ENCODE measurements at regions not wholly inside any gene's neighbourhood (a gene's known extent, or its start where the extent isn't known, plus 50 kb on each side); places are given as distances from the start of the nearest gene placed in this dataset.
A peak's percentile ranks its signal among the peaks of the same experiment; 100 is the strongest.

- dilution Hi-C loops (cut with MboI; ENCODE audit: extremely low pct_ligation_motif_present, low sequenced_read_pairs), result no loop called here
Measured at GRCh38 chr4:67198727-67199126, 346.6 kb downstream of the CENPC start.

More at GRCh38 chr4:67198727-67199126, 346.6 kb downstream of the CENPC start:
- ChIA-PET POLR2A (no interaction called here), CTCF (no interaction called here)
- Histone ChIP-seq H3K9me3 (replicated peaks; ENCODE audit: control insufficient read depth, insufficient read depth, low read length) (no peaks in the 10 kb centered on the region), H4K20me1 (replicated peaks; ENCODE audit: control insufficient read depth, extremely low read depth, insufficient read depth, low read length) (no peaks in the 10 kb centered on the region), H3K9me1 (replicated peaks; ENCODE audit: control insufficient read depth, extremely low read depth, insufficient read depth, low read length) (no peaks in the 10 kb centered on the region), H3K9ac (replicated peaks; ENCODE audit: extremely low read depth, insufficient read depth, low read length) (no peak overlapping the region), H3K4me1 (ENCODE audit: control insufficient read depth, extremely low read depth, insufficient read depth, low read length) (no peaks in the 10 kb centered on the region), H3K79me2 (ENCODE audit: control insufficient read depth, insufficient read depth, low read length) (no peaks in the 10 kb centered on the region), H3K4me2 (ENCODE audit: insufficient read depth, low read length) (no peak overlapping the region), H3K36me3 (ENCODE audit: control insufficient read depth in 2 of 2, extremely low read depth in 1 of 2, insufficient read depth in 2 of 2, low read length in 2 of 2) (no peaks in the 10 kb centered on the region), H2AFZ (ENCODE audit: low read depth, low read length) (no peak overlapping the region), H3K27me3 (ENCODE audit: control insufficient read depth in 2 of 2, insufficient read depth in 2 of 2, low read length in 2 of 2) (no peaks in the 10 kb centered on the region), H3K27ac (ENCODE audit: insufficient read depth, low read depth, low read length) (no peak overlapping the region), H3K4me3 (replicated peaks in 1 of 3; ENCODE audit: insufficient read depth in 1 of 3, low read depth in 1 of 3, low read length in 3 of 3) (no peak overlapping the region)
- intact Hi-C loops (cut with micrococcal nuclease), result no loop called here
- no TSS peak for BruUV-seq (replicated peaks)
- no peak for TF ChIP-seq GATA2 (IDR thresholded peaks at IDR 0.05; ENCODE audit: insufficient read depth, insufficient read length, low read depth, low read length)
- no peak for TF ChIP-seq POLR2A (IDR thresholded peaks at IDR 0.05; ENCODE audit: low read depth, low read length)
- no peak for TF ChIP-seq MAX (IDR thresholded peaks at IDR 0.05; ENCODE audit: insufficient read depth, insufficient read length)
- TF ChIP-seq FOS (IDR thresholded peaks at IDR 0.05; ENCODE audit: borderline replicate concordance, insufficient read depth, low read length), result no peak
- no peak for TF ChIP-seq EZH2 (IDR thresholded peaks at IDR 0.05; ENCODE audit: borderline replicate concordance, low read depth, low read length, severe bottlenecking)
- no peak for TF ChIP-seq JUN (IDR thresholded peaks at IDR 0.05; ENCODE audit: borderline replicate concordance, insufficient read depth, insufficient read length, low read depth)
- no peak for TF ChIP-seq POLR2AphosphoS5 (IDR thresholded peaks at IDR 0.05; ENCODE audit: insufficient read depth, low read depth, low read length)
- no peak for TF ChIP-seq MYC (IDR thresholded peaks at IDR 0.05; ENCODE audit: low read depth, low read length)
- no peak for TF ChIP-seq CTCF (IDR thresholded peaks at IDR 0.05; ENCODE audit: extremely low read depth in 1 of 2, insufficient read depth in 1 of 2, low read depth in 1 of 2, low read length in 2 of 2)
- DNase-seq (ENCODE audit: low read depth, low spot score) (peak; percentile 14), FAIRE-seq (no peak)

Measured in endothelial cell of umbilical vein (primary cell).